NCI-H526 treated with DMSO at 0.1 percent for 48 hours (cell line): ENCODE measurements at regions not wholly inside any gene's neighbourhood (a gene's known extent, or its start where the extent isn't known, plus 50 kb on each side); places are given as distances from the start of the nearest gene placed in this dataset.

Experiments used
- DNase-seq: peaks from one replicate; lab custom pipeline; 2025; lab: John Stamatoyannopoulos, UW

- DNase-seq = no peak
Observed at GRCh38 chr1:238112952-238113621, 222.4 kb upstream of the ZP4 start.

- DNase-seq = no peak
Observed at GRCh38 chr1:238111516-238111915, 220.8 kb upstream of the ZP4 start.

- no peak for DNase-seq
Observed at GRCh38 chr1:238111081-238111480, 220.4 kb upstream of the ZP4 start.

GRCh38 chr1:238108417-238108816, 217.7 kb upstream of the ZP4 start:
- no peak for DNase-seq

DNA sequence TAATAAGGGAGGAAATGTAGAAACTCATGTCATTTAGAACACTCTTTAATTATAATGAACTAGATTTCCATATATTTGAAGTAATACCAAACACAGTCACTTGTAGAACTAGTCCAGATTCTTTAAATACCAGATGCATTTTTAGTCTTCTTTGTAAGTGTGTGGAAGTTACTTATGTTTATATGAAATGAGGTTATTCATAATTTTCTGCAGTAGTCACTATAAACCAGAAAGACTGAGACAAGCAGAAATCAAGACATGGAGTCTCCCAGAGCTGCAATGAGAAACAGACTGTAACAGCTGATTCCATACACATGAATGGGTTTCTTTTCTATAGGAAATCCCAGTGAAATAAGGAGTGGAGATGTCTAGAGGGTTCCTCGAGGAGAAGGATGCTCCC, 216.6 kb upstream of the ZP4 start:
- no peak for DNase-seq

GRCh38 chr1:238104752-238105151, 214.0 kb upstream of the ZP4 start:
- no peak for DNase-seq

GRCh38 chr1:238101923-238102322, 211.2 kb upstream of the ZP4 start:
- DNase-seq = no peak

- DNase-seq = no peak
Observed at GRCh38 chr1:238099871-238100270, 209.1 kb upstream of the ZP4 start.

- no peak for DNase-seq
Observed at GRCh38 chr1:238089615-238090014, 198.9 kb upstream of the ZP4 start.

DNA sequence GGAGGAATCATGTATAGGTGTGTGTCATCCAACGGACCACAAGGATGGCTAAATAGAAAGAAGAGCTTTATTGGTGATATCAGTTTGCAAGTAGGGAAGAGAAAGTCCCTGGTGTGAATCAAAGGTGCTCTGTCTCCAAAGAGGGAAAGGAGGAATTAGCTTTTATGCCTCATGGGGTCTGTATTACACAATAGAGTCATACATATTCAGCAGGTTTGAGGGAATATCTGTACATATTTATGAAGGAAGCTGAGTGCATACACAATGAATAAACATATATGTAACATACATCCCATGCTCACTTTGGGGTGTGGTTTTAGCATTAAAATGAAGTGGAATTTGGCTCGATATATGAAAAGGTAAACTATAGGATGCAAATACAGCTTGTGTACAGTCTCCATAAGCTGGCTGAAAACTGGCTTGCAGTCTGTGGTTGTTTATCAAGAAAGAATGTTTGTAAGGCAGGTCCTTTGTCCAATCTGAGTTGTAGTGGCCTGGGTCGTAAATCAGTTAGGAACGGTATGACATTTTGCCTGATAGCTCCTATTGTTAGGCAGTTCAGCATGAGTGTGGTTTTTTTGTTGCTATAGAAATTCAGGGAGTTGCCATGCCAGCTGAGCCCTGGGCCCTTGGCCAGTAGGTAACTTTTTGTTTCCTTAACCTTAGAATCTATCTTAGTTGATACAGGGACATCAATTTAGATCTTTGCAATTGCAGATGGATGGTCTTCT, 198.0 kb upstream of the ZP4 start:
- peak; percentile 23 for DNase-seq

GRCh38 chr1:238073991-238074390, 183.3 kb upstream of the ZP4 start:
- DNase-seq = no peak

DNA sequence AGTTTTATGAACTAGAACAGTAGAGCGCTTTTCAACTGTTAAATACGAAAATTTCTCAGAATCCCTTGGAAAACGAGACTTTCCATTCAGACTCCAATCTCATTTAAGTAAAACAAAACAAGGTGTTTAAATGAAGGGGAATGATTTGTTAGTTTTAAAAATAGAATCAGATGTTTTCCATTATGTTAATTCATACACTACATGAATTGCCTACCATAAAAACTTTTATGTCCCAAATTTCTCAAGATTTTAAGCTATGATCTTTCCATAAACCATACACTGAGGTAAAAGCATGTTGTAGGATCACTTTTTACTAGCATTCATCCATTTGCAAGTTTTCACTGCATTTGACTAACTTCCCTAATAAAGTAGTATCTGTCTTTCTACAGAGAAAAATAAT, 180.3 kb upstream of the ZP4 start:
- DNase-seq = no peak

GRCh38 chr1:238063454-238063853, 172.7 kb upstream of the ZP4 start:
- DNase-seq = no peak

DNA sequence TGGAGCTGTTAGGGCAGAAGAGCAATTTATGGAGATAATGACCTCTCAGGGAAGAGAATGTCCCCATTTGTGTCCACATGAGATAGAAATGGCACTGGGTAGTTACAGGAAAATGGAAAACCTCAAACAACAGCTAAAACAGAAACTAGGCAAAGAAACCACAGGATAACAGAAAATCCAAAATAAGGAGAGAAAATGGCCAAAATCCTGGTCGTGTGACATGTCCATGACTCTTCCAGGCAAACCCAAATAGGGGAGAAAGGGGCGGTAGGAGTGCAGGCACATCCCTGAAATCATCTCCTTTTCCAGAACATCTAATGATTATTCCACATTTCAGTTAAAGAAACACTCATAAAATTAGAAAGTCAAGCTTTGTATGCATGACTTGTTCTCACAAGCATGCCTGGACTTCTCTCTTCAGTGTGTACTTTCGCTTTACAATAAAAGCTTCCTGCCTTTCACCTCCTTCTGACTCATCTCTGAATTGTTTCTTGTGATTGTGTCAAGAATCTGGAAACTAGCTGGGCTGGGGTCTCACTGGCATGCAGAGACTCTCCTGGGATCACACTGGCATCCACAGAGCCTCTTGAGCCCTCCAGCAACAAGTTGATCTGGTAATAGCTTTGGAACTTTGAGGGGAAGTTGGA, 171.4 kb upstream of the ZP4 start:
- DNase-seq = no peak

- DNase-seq = no peak
Observed at GRCh38 chr1:238060061-238060460, 169.3 kb upstream of the ZP4 start.

GRCh38 chr1:238052496-238053266, 162.0 kb upstream of the ZP4 start:
- DNase-seq = no peak

DNA sequence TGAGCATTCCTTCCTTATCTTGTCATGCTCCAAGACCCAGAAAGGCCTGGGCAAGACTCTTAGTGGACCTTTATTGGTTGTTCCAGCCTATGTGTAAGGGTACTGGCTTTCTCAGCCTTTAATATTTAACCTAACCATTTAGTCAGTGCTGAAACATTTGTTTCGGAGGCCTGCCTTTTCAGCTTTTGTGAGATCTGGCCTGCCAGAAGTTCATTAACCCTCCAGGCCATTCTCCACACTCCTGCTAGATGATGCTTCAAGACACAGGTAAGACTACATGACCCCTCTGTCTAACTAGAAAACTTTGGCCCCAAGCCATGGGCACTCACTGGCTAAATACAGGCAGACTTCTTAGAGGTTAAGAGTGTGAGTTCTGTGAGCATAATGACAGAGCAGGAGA, 138.4 kb upstream of the ZP4 start:
- no peak for DNase-seq

GRCh38 chr1:238027366-238027765, 136.6 kb upstream of the ZP4 start:
- DNase-seq = no peak

- DNase-seq = no peak
Observed at GRCh38 chr1:238023137-238023536, 132.4 kb upstream of the ZP4 start.

GRCh38 chr1:238018214-238018613, 127.5 kb upstream of the ZP4 start:
- no peak for DNase-seq

- DNase-seq = no peak
Observed at GRCh38 chr1:238006779-238007178, 116.1 kb upstream of the ZP4 start.

GRCh38 chr1:238005116-238005515, 114.4 kb upstream of the ZP4 start:
- no peak for DNase-seq

GRCh38 chr1:238001818-238002217, 111.1 kb upstream of the ZP4 start:
- DNase-seq = no peak
